ENCODE measurements at regions not wholly inside any gene's neighbourhood (a gene's known extent, or its start where the extent isn't known, plus 50 kb on each side); places are given as distances from the start of the nearest gene placed in this dataset.

- Histone ChIP-seq H3K36me3 (ENCODE audit: control insufficient read depth, insufficient read depth, low read length) (no peaks in the 10 kb centered on the region), H3K27ac (ENCODE audit: low read depth, low read length) (no peak overlapping the region)
Measured at GRCh38 chr13:22076658-22077057, 405.8 kb downstream of the FGF9 start.

GRCh38 chr13:22077205-22077683 is 406.4 kb downstream of the FGF9 start:
- peaks cover 7% of the 10 kb centered on the region; the same call in 1 of the 2 replicates for H3K27me3 ChIP-seq (ENCODE audit: control insufficient read depth, insufficient read depth, low read length)
- H3K27ac ChIP-seq (ENCODE audit: low read depth, low read length), result no peak overlapping the region
- H3K9ac ChIP-seq (ENCODE audit: low read length), result no peak overlapping the region
- H3K36me3 ChIP-seq (ENCODE audit: control insufficient read depth, insufficient read depth, low read length), result no peaks in the 10 kb centered on the region
- H3K4me3 ChIP-seq (ENCODE audit: low read depth, low read length), result no peak overlapping the region
- H3K9me3 ChIP-seq (ENCODE audit: control insufficient read depth, insufficient read depth, low read depth, low read length), result no peaks in the 10 kb centered on the region
- H3K4me1 ChIP-seq (ENCODE audit: control insufficient read depth, insufficient read depth, low read length), result peaks cover 4% of the 10 kb centered on the region; the same call in 1 of the 2 replicates

More at GRCh38 chr13:22076658-22077057, 405.8 kb downstream of the FGF9 start:
- Histone ChIP-seq H3K4me1 (ENCODE audit: control insufficient read depth, insufficient read depth, low read length) (no peaks in the 10 kb centered on the region), H3K9ac (ENCODE audit: low read length) (no peak overlapping the region), H3K27me3 (ENCODE audit: control insufficient read depth, insufficient read depth, low read length) (peaks cover 7% of the 10 kb centered on the region; the same call in 1 of the 2 replicates), H3K9me3 (ENCODE audit: control insufficient read depth, insufficient read depth, low read depth, low read length) (no peaks in the 10 kb centered on the region), H3K4me3 (ENCODE audit: low read depth, low read length) (no peak overlapping the region)

GRCh38 chr13:22077764-22078163 is 406.9 kb downstream of the FGF9 start:
- no peaks in the 10 kb centered on the region for H3K9me3 ChIP-seq (ENCODE audit: control insufficient read depth, insufficient read depth, low read depth, low read length)
- no peak overlapping the region for H3K9ac ChIP-seq (ENCODE audit: low read length)
- no peak overlapping the region for H3K4me3 ChIP-seq (ENCODE audit: low read depth, low read length)
- H3K27me3 ChIP-seq (ENCODE audit: control insufficient read depth, insufficient read depth, low read length), result peaks cover 7% of the 10 kb centered on the region; the same call in 1 of the 2 replicates
- H3K4me1 ChIP-seq (ENCODE audit: control insufficient read depth, insufficient read depth, low read length), result peaks cover 7% of the 10 kb centered on the region; the same call in 1 of the 2 replicates
- H3K36me3 ChIP-seq (ENCODE audit: control insufficient read depth, insufficient read depth, low read length), result no peaks in the 10 kb centered on the region
- H3K27ac ChIP-seq (ENCODE audit: low read depth, low read length), result no peak overlapping the region

GRCh38 chr13:22079961-22080360 is 409.1 kb downstream of the FGF9 start:
- peaks cover 7% of the 10 kb centered on the region; the same call in 1 of the 2 replicates for H3K4me1 ChIP-seq (ENCODE audit: control insufficient read depth, insufficient read depth, low read length)
- H3K27ac ChIP-seq (ENCODE audit: low read depth, low read length), result no peak overlapping the region
- no peak overlapping the region for H3K4me3 ChIP-seq (ENCODE audit: low read depth, low read length)
- no peaks in the 10 kb centered on the region for H3K36me3 ChIP-seq (ENCODE audit: control insufficient read depth, insufficient read depth, low read length)
- H3K9ac ChIP-seq (ENCODE audit: low read length), result no peak overlapping the region
- peaks cover 7% of the 10 kb centered on the region; the same call in 1 of the 2 replicates for H3K27me3 ChIP-seq (ENCODE audit: control insufficient read depth, insufficient read depth, low read length)
- H3K9me3 ChIP-seq (ENCODE audit: control insufficient read depth, insufficient read depth, low read depth, low read length), result no peaks in the 10 kb centered on the region

- no peak overlapping the region for H3K27ac ChIP-seq (ENCODE audit: low read depth, low read length)
- H3K36me3 ChIP-seq (ENCODE audit: control insufficient read depth, insufficient read depth, low read length), result no peaks in the 10 kb centered on the region
- H3K4me3 ChIP-seq (ENCODE audit: low read depth, low read length), result no peak overlapping the region
- H3K4me1 ChIP-seq (ENCODE audit: control insufficient read depth, insufficient read depth, low read length), result peaks cover 7% of the 10 kb centered on the region; the same call in 1 of the 2 replicates
- no peak overlapping the region for H3K9ac ChIP-seq (ENCODE audit: low read length)
- peaks cover 7% of the 10 kb centered on the region; the same call in 1 of the 2 replicates for H3K27me3 ChIP-seq (ENCODE audit: control insufficient read depth, insufficient read depth, low read length)
- no peaks in the 10 kb centered on the region for H3K9me3 ChIP-seq (ENCODE audit: control insufficient read depth, insufficient read depth, low read depth, low read length)
Measured at GRCh38 chr13:22080832-22081231, 410.0 kb downstream of the FGF9 start.

- peaks cover 7% of the 10 kb centered on the region; the same call in 1 of the 2 replicates for H3K27me3 ChIP-seq (ENCODE audit: control insufficient read depth, insufficient read depth, low read length)
Measured at GRCh38 chr13:22081430-22081829, 410.6 kb downstream of the FGF9 start.

GRCh38 chr13:22082030-22082429 is 411.2 kb downstream of the FGF9 start:
- Histone ChIP-seq H3K27ac (ENCODE audit: low read depth, low read length) (no peak overlapping the region), H3K9me3 (ENCODE audit: control insufficient read depth, insufficient read depth, low read depth, low read length) (no peaks in the 10 kb centered on the region), H3K27me3 (ENCODE audit: control insufficient read depth, insufficient read depth, low read length) (peaks cover 7% of the 10 kb centered on the region; the same call in 1 of the 2 replicates), H3K36me3 (ENCODE audit: control insufficient read depth, insufficient read depth, low read length) (no peaks in the 10 kb centered on the region), H3K4me1 (ENCODE audit: control insufficient read depth, insufficient read depth, low read length) (peaks cover 7% of the 10 kb centered on the region; the same call in 1 of the 2 replicates), H3K4me3 (ENCODE audit: low read depth, low read length) (no peak overlapping the region), H3K9ac (ENCODE audit: low read length) (no peak overlapping the region)

More at GRCh38 chr13:22081430-22081829, 410.6 kb downstream of the FGF9 start:
- Histone ChIP-seq H3K36me3 (ENCODE audit: control insufficient read depth, insufficient read depth, low read length) (no peaks in the 10 kb centered on the region), H3K9me3 (ENCODE audit: control insufficient read depth, insufficient read depth, low read depth, low read length) (no peaks in the 10 kb centered on the region), H3K9ac (ENCODE audit: low read length) (no peak overlapping the region), H3K4me1 (ENCODE audit: control insufficient read depth, insufficient read depth, low read length) (peaks cover 7% of the 10 kb centered on the region; the same call in 1 of the 2 replicates), H3K4me3 (ENCODE audit: low read depth, low read length) (no peak overlapping the region), H3K27ac (ENCODE audit: low read depth, low read length) (no peak overlapping the region)

- Histone ChIP-seq H3K4me1 (ENCODE audit: control insufficient read depth, insufficient read depth, low read length) (peaks cover 7% of the 10 kb centered on the region; the same call in 1 of the 2 replicates), H3K36me3 (ENCODE audit: control insufficient read depth, insufficient read depth, low read length) (no peaks in the 10 kb centered on the region), H3K9ac (ENCODE audit: low read length) (no peak overlapping the region), H3K4me3 (ENCODE audit: low read depth, low read length) (no peak overlapping the region), H3K27ac (ENCODE audit: low read depth, low read length) (no peak overlapping the region), H3K9me3 (ENCODE audit: control insufficient read depth, insufficient read depth, low read depth, low read length) (no peaks in the 10 kb centered on the region), H3K27me3 (ENCODE audit: control insufficient read depth, insufficient read depth, low read length) (peaks cover 7% of the 10 kb centered on the region; the same call in 1 of the 2 replicates)
Measured at GRCh38 chr13:22082437-22083100, 411.7 kb downstream of the FGF9 start.

GRCh38 chr13:22085001-22085400 is 414.1 kb downstream of the FGF9 start:
- H3K4me1 ChIP-seq (ENCODE audit: control insufficient read depth, insufficient read depth, low read length), result peaks cover 7% of the 10 kb centered on the region; the same call in 1 of the 2 replicates
- peaks cover 4% of the 10 kb centered on the region; the same call in 1 of the 2 replicates for H3K27me3 ChIP-seq (ENCODE audit: control insufficient read depth, insufficient read depth, low read length)
- no peaks in the 10 kb centered on the region for H3K36me3 ChIP-seq (ENCODE audit: control insufficient read depth, insufficient read depth, low read length)
- H3K27ac ChIP-seq (ENCODE audit: low read depth, low read length), result no peak overlapping the region
- H3K9me3 ChIP-seq (ENCODE audit: control insufficient read depth, insufficient read depth, low read depth, low read length), result no peaks in the 10 kb centered on the region
- H3K9ac ChIP-seq (ENCODE audit: low read length), result no peak overlapping the region
- H3K4me3 ChIP-seq (ENCODE audit: low read depth, low read length), result no peak overlapping the region

GRCh38 chr13:22086597-22087330 is 415.9 kb downstream of the FGF9 start:
- Histone ChIP-seq H3K4me1 (ENCODE audit: control insufficient read depth, insufficient read depth, low read length) (peaks cover 7% of the 10 kb centered on the region; the same call in 1 of the 2 replicates), H3K9me3 (ENCODE audit: control insufficient read depth, insufficient read depth, low read depth, low read length) (no peaks in the 10 kb centered on the region), H3K36me3 (ENCODE audit: control insufficient read depth, insufficient read depth, low read length) (no peaks in the 10 kb centered on the region), H3K27ac (ENCODE audit: low read depth, low read length) (no peak overlapping the region), H3K4me3 (ENCODE audit: low read depth, low read length) (no peak overlapping the region), H3K9ac (ENCODE audit: low read length) (no peak overlapping the region), H3K27me3 (ENCODE audit: control insufficient read depth, insufficient read depth, low read length) (no peaks in the 10 kb centered on the region; the same call in 1 of the 2 replicates)

- no peaks in the 10 kb centered on the region for H3K36me3 ChIP-seq (ENCODE audit: control insufficient read depth, insufficient read depth, low read length)
- H3K4me1 ChIP-seq (ENCODE audit: control insufficient read depth, insufficient read depth, low read length), result no peaks in the 10 kb centered on the region
- no peaks in the 10 kb centered on the region for H3K27me3 ChIP-seq (ENCODE audit: control insufficient read depth, insufficient read depth, low read length)
- 0 out of 2 replicates have a peak, but pooled peaks cover under 1% of the 10 kb centered on the region for H3K9me3 ChIP-seq (ENCODE audit: control insufficient read depth, insufficient read depth, low read depth, low read length)
- no peak overlapping the region for H3K9ac ChIP-seq (ENCODE audit: low read length)
- H3K27ac ChIP-seq (ENCODE audit: low read depth, low read length), result no peak overlapping the region
- no peak overlapping the region for H3K4me3 ChIP-seq (ENCODE audit: low read depth, low read length)
Measured at GRCh38 chr13:22090106-22090505, 419.2 kb downstream of the FGF9 start.
